ENCODE measurements at regions not wholly inside any gene's neighbourhood (a gene's known extent, or its start where the extent isn't known, plus 50 kb on each side); places are given as distances from the start of the nearest gene placed in this dataset.

- no peak overlapping the region for H3K9ac ChIP-seq (ENCODE audit: low read length)
- POLR2A ChIA-PET (ENCODE audit: unreplicated experiment) = no interaction called here
- CTCF ChIA-PET = no interaction called here
- intact Hi-C loops (cut with micrococcal nuclease) = no loop called here
- BruUV-seq (replicated peaks) = no TSS peak
- H3K27ac ChIP-seq (ENCODE audit: low read length) = no peak overlapping the region
- no peaks in the 10 kb centered on the region for H3K36me3 ChIP-seq (ENCODE audit: low read depth, low read length)
- no peaks in the 10 kb centered on the region for H3K27me3 ChIP-seq (ENCODE audit: low read length)
- ATAC-seq (no peak), DNase-seq (no peak)
- H3K9me2 ChIP-seq (replicated peaks; ENCODE audit: low read length) = no peaks in the 10 kb centered on the region
- H3K4me3 ChIP-seq (ENCODE audit: low read length) = no peak overlapping the region
- no peaks in the 10 kb centered on the region for H3K4me1 ChIP-seq (ENCODE audit: insufficient read depth, low read length)
- no peaks in the 10 kb centered on the region for H3K79me2 ChIP-seq (ENCODE audit: low read length)
- H4K20me1 ChIP-seq (ENCODE audit: low read length) = no peaks in the 10 kb centered on the region
- H3K9me3 ChIP-seq (ENCODE audit: low read length) = no peaks in the 10 kb centered on the region
- no peak overlapping the region for H3K4me2 ChIP-seq (ENCODE audit: low read length)
- TF ChIP-seq CTCF (conservative IDR thresholded peaks at IDR 0.05; ENCODE audit: low read depth, low read length) = no peak
- TF ChIP-seq EZH2phosphoT487 (IDR thresholded peaks at IDR 0.05; ENCODE audit: borderline replicate concordance, low read length) = no peak
- no peak for TF ChIP-seq EZH2 (IDR thresholded peaks at IDR 0.05; ENCODE audit: low read length, unreplicated experiment)
- no peak overlapping the region for H2AFZ ChIP-seq (ENCODE audit: low read length)
- H3F3A ChIP-seq (ENCODE audit: low read length, unreplicated experiment) = no peaks in the 10 kb centered on the region
These were observed 154.6 kb upstream of the RPS6KA3 start for GRCh38 chrX:20421275-20421674.

- H3K27me3 ChIP-seq (ENCODE audit: low read length) = no peaks in the 10 kb centered on the region
- H3K9me2 ChIP-seq (replicated peaks; ENCODE audit: low read length) = no peaks in the 10 kb centered on the region
- H3K4me3 ChIP-seq (ENCODE audit: low read length) = no peak overlapping the region
- H3K79me2 ChIP-seq (ENCODE audit: low read length) = no peaks in the 10 kb centered on the region
- no peak overlapping the region for H3K27ac ChIP-seq (ENCODE audit: low read length)
- intact Hi-C loops (cut with micrococcal nuclease) = no loop called here
- H3K4me1 ChIP-seq (ENCODE audit: insufficient read depth, low read length) = no peaks in the 10 kb centered on the region
- no peaks in the 10 kb centered on the region for H3F3A ChIP-seq (ENCODE audit: low read length, unreplicated experiment)
- BruUV-seq (replicated peaks) = no TSS peak
- ATAC-seq (no peak), DNase-seq (no peak)
- H3K9ac ChIP-seq (ENCODE audit: low read length) = no peak overlapping the region
- ChIA-PET CTCF (no interaction called here), POLR2A (ENCODE audit: unreplicated experiment) (no interaction called here)
- H3K36me3 ChIP-seq (ENCODE audit: low read depth, low read length) = no peaks in the 10 kb centered on the region
- no peak overlapping the region for H2AFZ ChIP-seq (ENCODE audit: low read length)
- no peak overlapping the region for H3K4me2 ChIP-seq (ENCODE audit: low read length)
- no peak for TF ChIP-seq EZH2phosphoT487 (IDR thresholded peaks at IDR 0.05; ENCODE audit: borderline replicate concordance, low read length)
- TF ChIP-seq EZH2 (IDR thresholded peaks at IDR 0.05; ENCODE audit: low read length, unreplicated experiment) = no peak
- TF ChIP-seq CTCF (conservative IDR thresholded peaks at IDR 0.05; ENCODE audit: low read depth, low read length) = no peak
- no peaks in the 10 kb centered on the region for H3K9me3 ChIP-seq (ENCODE audit: low read length)
- H4K20me1 ChIP-seq (ENCODE audit: low read length) = no peaks in the 10 kb centered on the region
These were observed 153.3 kb upstream of the RPS6KA3 start for GRCh38 chrX:20420058-20420457.

- ATAC-seq = no peak
- BruUV-seq (replicated peaks) = no TSS peak
- no peak overlapping the region for H3K27ac ChIP-seq (ENCODE audit: low read length)
- no peak for DNase-seq
- no peak overlapping the region for H3K9ac ChIP-seq (ENCODE audit: low read length)
- H3K27me3 ChIP-seq (ENCODE audit: low read length) = no peaks in the 10 kb centered on the region
- TF ChIP-seq CTCF (conservative IDR thresholded peaks at IDR 0.05; ENCODE audit: low read depth, low read length) (no peak), EZH2 (IDR thresholded peaks at IDR 0.05; ENCODE audit: low read length, unreplicated experiment) (no peak), EZH2phosphoT487 (IDR thresholded peaks at IDR 0.05; ENCODE audit: borderline replicate concordance, low read length) (no peak)
- H2AFZ ChIP-seq (ENCODE audit: low read length) = no peak overlapping the region
- H3K9me2 ChIP-seq (replicated peaks; ENCODE audit: low read length) = no peaks in the 10 kb centered on the region
- H3K36me3 ChIP-seq (ENCODE audit: low read depth, low read length) = no peaks in the 10 kb centered on the region
- H3K79me2 ChIP-seq (ENCODE audit: low read length) = no peaks in the 10 kb centered on the region
- no peaks in the 10 kb centered on the region for H3K4me1 ChIP-seq (ENCODE audit: insufficient read depth, low read length)
- H3K4me3 ChIP-seq (ENCODE audit: low read length) = no peak overlapping the region
- H3K9me3 ChIP-seq (ENCODE audit: low read length) = no peaks in the 10 kb centered on the region
- CTCF ChIA-PET = no interaction called here
- no peak overlapping the region for H3K4me2 ChIP-seq (ENCODE audit: low read length)
- H4K20me1 ChIP-seq (ENCODE audit: low read length) = no peaks in the 10 kb centered on the region
- intact Hi-C loops (cut with micrococcal nuclease) = no loop called here
- POLR2A ChIA-PET (ENCODE audit: unreplicated experiment) = no interaction called here
- no peaks in the 10 kb centered on the region for H3F3A ChIP-seq (ENCODE audit: low read length, unreplicated experiment)
These were observed 151.9 kb upstream of the RPS6KA3 start for GRCh38 chrX:20418379-20419150.

Data from PC-3 (cell line).